HPDE6-E6E7 (cell line): ENCODE measurements at regions not wholly inside any gene's neighbourhood (a gene's known extent, or its start where the extent isn't known, plus 50 kb on each side); places are given as distances from the start of the nearest gene placed in this dataset.
A peak's percentile ranks its signal among the peaks of the same experiment; 100 is the strongest.
"Not testable (repeated sequence)": the region's sequence is repeated elsewhere in the genome, so short reads cannot be mapped to it uniquely, and the experiment has no call there.

Source experiments
- DNase-seq: peaks from one replicate; pipeline ENCODE4 v3.0.0; 2011; ENCODE audit warnings: missing footprints; ENCODE audit errors: extremely low spot score

GRCh38 chr2:67289921-67290371 lies 107.2 kb upstream of the ETAA1 start:
- peak; percentile 44 for DNase-seq

GRCh38 chr2:67290451-67291290 lies 106.5 kb upstream of the ETAA1 start:
- peak; percentile 51 for DNase-seq

DNA sequence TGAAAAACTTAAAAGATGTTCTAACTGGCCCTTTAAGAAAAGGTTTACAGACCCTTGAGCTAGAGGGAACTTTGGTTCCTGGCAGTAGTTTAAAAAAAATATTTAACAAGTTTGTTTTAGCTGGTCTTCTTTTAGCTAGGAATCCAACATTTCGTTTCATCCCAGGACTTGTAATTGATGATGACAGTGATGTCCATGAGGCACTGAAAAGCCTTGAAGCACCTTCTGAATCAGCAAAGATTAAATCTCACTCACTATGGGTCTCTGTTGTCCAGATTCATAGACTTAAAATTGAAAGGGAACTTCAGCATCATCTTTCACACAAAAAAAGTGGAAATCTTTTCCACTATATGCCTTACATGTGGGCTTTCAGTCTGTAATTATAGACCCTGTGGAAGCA lies 102.9 kb upstream of the ETAA1 start:
- DNase-seq, result no peak

- no peak for DNase-seq
These were observed 101.7 kb upstream of the ETAA1 start for GRCh38 chr2:67295406-67295805.

DNA sequence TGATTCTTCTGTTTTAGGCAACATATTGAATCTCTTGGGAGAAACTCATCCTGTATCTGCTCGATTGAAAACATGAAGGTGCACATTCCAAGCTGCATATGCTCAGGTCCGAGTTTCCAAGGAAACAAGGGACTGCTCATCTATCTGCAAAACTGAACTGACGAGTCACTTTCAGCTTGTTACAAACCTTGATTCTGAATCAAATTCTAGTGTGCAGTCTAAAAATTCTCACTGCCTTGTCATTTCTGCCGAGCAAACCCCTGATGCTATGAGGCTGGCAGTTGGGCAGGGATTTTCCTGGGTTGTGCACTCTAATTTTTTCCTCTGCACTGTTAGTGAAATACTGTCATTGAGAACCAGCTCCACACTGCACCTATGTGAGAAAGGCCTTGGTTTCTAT lies 101.3 kb upstream of the ETAA1 start:
- no peak for DNase-seq

- DNase-seq, result no peak
These were observed 92.7 kb upstream of the ETAA1 start for GRCh38 chr2:67304300-67304890.

GRCh38 chr2:67309281-67309680 lies 87.9 kb upstream of the ETAA1 start:
- DNase-seq, result no peak

GRCh38 chr2:67311536-67311935 lies 85.6 kb upstream of the ETAA1 start:
- DNase-seq, result no peak

DNA sequence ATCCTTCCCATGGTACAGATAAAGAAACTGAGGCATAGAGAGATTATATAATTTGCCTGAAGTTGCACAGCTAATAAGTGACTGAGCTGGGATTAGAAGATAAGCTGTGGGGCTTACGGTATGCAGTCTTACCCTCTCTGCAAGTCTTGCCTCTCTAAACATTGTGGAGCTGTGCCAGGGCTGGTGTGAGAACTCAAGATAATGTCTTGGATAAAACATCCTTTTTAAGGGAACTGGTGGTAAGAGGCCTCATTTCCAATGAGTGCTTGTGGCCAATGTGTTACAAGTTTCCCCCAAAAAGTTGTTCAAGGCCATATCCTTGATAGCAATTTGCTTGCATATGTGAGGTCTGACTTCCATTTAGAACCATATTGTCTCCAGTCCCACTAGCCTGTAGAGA lies 84.3 kb upstream of the ETAA1 start:
- no peak for DNase-seq

- DNase-seq, result no peak
These were observed 83.6 kb upstream of the ETAA1 start for GRCh38 chr2:67313536-67313935.

GRCh38 chr2:67318031-67318430 lies 79.1 kb upstream of the ETAA1 start:
- no peak for DNase-seq

DNA sequence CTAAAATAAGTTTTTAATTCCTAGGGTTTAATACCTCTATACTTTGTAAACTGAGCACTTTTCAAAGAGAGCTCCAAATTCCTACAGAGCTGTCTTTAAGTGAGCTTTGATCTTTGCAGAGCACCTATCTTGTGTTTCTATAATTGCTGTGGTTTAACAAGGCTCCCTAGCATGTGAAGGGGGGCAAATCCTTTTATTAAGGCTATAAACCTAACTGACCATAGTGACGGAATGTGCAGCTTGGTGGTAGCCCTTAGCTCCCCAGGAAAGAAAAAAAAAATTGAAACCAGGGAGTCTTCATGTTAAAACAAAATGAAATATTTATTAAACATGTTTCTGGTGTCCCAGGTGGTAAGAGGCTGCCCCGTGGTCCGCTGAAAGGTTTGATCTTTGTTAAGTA lies 78.6 kb upstream of the ETAA1 start:
- DNase-seq, result no peak

DNA sequence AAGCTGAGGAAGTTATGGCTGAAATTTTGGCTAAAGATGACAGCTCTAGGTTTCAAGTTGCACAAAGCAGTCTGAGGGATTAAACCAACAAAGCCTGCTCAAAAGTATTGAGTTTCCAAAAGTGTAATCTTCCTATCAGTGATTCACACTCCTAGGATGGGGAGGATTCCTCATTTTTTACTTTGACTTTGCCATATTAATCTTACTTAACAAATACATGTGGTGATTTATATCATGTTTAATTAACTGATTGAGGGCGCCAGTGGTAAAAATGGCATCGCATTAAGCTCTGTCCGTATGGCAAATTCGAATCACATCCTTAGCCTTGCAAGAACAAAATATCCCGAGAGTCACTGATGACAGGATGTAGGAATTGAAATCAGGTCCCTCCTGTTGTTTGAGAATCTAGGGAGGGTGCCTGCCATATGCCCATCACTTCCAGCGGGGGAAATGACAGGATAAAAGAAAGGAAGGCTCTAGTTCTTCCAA lies 78.1 kb upstream of the ETAA1 start:
- DNase-seq, result no peak

- DNase-seq, result no peak
These were observed 76.1 kb upstream of the ETAA1 start for GRCh38 chr2:67320861-67321587.

GRCh38 chr2:67321588-67321903 lies 75.6 kb upstream of the ETAA1 start:
- DNase-seq, result no peak

DNA sequence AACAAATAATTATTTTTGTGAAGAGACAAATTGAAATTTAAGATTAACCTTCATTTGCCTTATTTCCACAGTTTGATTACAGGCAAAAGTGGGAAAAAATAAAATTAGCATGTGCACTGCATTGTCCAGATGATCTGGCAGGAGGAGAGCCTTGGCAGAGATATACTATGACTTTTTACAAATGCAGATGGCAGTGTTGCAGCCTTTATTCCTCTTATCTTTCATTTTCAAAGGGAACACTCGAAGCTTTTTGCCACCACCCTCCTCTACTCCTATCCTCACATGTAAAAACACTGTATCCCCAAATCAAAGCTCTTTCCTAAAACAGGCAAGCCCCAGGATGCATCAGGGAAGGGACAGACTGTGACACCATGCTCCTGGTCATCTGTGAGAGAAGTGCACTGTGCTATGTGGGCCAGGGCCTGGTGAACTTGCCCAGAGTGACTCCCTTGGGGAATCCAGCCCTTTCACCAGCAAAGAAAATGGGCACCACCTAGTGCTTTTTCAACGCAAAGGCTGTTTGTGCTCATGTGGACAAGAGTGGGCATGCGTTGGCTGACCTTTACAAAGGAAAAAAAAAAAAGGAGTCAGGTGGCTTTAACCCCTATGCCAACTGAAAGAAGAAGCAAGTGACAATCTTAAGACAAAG lies 74.7 kb upstream of the ETAA1 start:
- peak; percentile 63 for DNase-seq

- no peak for DNase-seq
These were observed 73.7 kb upstream of the ETAA1 start for GRCh38 chr2:67323209-67323991.

DNA sequence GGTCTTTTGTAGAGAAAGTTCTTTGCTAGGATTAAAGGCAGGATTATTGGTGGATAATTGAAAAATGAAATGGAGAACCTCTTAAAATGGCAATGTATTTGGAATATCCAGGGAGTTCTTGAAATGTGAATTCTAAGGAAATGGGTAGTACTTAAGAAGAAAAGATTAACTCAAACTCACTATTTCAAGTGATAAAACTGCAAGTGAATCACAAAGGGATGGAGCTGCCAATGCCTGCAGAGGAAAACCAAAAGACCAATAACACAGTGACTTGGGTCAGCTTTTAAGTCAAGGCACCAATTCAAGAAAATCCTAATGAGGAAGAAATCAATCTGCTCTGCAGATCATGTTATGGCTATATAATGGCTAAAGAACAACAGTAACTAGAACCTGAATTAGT lies 67.6 kb upstream of the ETAA1 start:
- DNase-seq, result no peak

- no peak for DNase-seq
These were observed 67.2 kb upstream of the ETAA1 start for GRCh38 chr2:67329951-67330350.

- not testable (repeated sequence) for DNase-seq
These were observed 65.6 kb upstream of the ETAA1 start for GRCh38 chr2:67331419-67332086.

- no peak for DNase-seq
These were observed 59.2 kb upstream of the ETAA1 start for GRCh38 chr2:67337903-67338302.
